GM12878 (cell line): ENCODE measurements at regions not wholly inside any gene's neighbourhood (a gene's known extent, or its start where the extent isn't known, plus 50 kb on each side); places are given as distances from the start of the nearest gene placed in this dataset.

ENCODE experiments used
- BMI1 ChIP-seq: fragments of 450-650 bp; IDR thresholded peaks from 2 replicates; pipeline ENCODE4 v1.6.1; 2016; ENCODE audit warnings: mild to moderate bottlenecking, moderate library complexity, borderline replicate concordance
- CEBPB ChIP-seq, 2 experiments: fragments of 150-350 bp in 1 of 2; IDR thresholded peaks; 2 replicates each; pipeline ENCODE4 v1.6.1; 2012 to 2014; ENCODE audit warnings: low read depth in 2 of 2, low read length in 2 of 2, borderline replicate concordance in 1 of 2, inconsistent platforms in 1 of 2
- TBL1XR1 ChIP-seq: IDR thresholded peaks from 2 replicates; pipeline ENCODE4 v1.6.1; 2012; ENCODE audit warnings: low read depth, low read length, improper control_type of control experiment

GRCh38 chr11:23336961-23337360, 476.7 kb upstream of the CCDC179 start:
- TF ChIP-seq BMI1: no peak
- TF ChIP-seq TBL1XR1: no peak
- TF ChIP-seq CEBPB (IDR thresholded peaks at IDR 0.05; ENCODE audit: borderline replicate concordance in 1 of 2, low read depth in 2 of 2, low read length in 2 of 2): no peak
